H1 (cell line): ENCODE measurements at regions not wholly inside any gene's neighbourhood (a gene's known extent, or its start where the extent isn't known, plus 50 kb on each side); places are given as distances from the start of the nearest gene placed in this dataset.

ENCODE experiments used
- HDAC6 ChIP-seq: IDR thresholded peaks from one replicate; pipeline ENCODE4 v1.7.1; 2012; ENCODE audit warnings: low read depth, mild to moderate bottlenecking, inconsistent platforms, low read length, moderate library complexity
- KDM1A ChIP-seq: fragments of 200-600, 300-600 bp; sonication (generic); IDR thresholded peaks from 2 replicates; pipeline ENCODE4 v1.7.1; 2016; ENCODE audit warnings: mild to moderate bottlenecking, low read length, borderline replicate concordance
- KDM5A ChIP-seq: fragments of 200-600 bp; IDR thresholded peaks from 2 replicates; pipeline ENCODE4 v1.7.1; 2012; ENCODE audit warnings: mild to moderate bottlenecking, low read length, inconsistent platforms, mixed read lengths
- RAD21 ChIP-seq, 2 experiments: IDR thresholded peaks in 1 of 2; conservative IDR thresholded peaks in 1 of 2; 2 replicates each; pipeline ENCODE4 v1.6.1; 2011; ENCODE audit warnings: low read depth in 2 of 2, low read length in 2 of 2, improper control_type of control experiment in 1 of 2, inconsistent platforms in 1 of 2, mild to moderate bottlenecking in 1 of 2, moderate library complexity in 1 of 2
- RNF2 ChIP-seq: fragments of 200-900, 300-1000 bp; sonication (generic); IDR thresholded peaks from 2 replicates; pipeline ENCODE4 v1.7.1; 2016; ENCODE audit warnings: borderline replicate concordance, low read depth, mild to moderate bottlenecking, antibody characterized with exemption, low read length; ENCODE audit not compliant: poor library complexity, severe bottlenecking; ENCODE audit errors: missing control alignments

GRCh38 chrX:35664833-35665232, 133.3 kb upstream of the MAGEB16 start (continued):
- no peak for TF ChIP-seq RAD21 (IDR thresholded peaks at IDR 0.05 in 1 of 2, conservative IDR thresholded peaks at IDR 0.05 in 1 of 2; ENCODE audit: low read depth in 2 of 2, low read length in 2 of 2)
- no peak for TF ChIP-seq KDM5A
- TF ChIP-seq KDM1A = no peak
- no peak for TF ChIP-seq HDAC6
- TF ChIP-seq RNF2 = no peak
- TF ChIP-seq, all 59 proteins: peak for 0
